IMR-90 (cell line): ENCODE measurements at regions not wholly inside any gene's neighbourhood (a gene's known extent, or its start where the extent isn't known, plus 50 kb on each side); places are given as distances from the start of the nearest gene placed in this dataset.

Experiments used
- ATAC-seq: fragments of 200-7000 bp; cut with Tn5 transposase; 2 replicates; pipeline ENCODE4 v1.9.1; 2020; ENCODE audit warnings: low read depth, mild to moderate bottlenecking, moderate library complexity
- BruUV-seq: library from RNA; stranded (reverse); fragments of 400-500 nt; replicated peaks from 2 replicates; lab custom pipeline; 2021; lab: Mats Ljungman, UMichigan
- CTCF ChIA-PET: fragments of 300-600 bp; formaldehyde crosslinking; extraction: SDS; loops from one replicate; lab custom pipeline; 2021; ENCODE audit warnings: antibody characterized with exemption; lab: Yijun Ruan, JAX
- POLR2A ChIA-PET: fragments of 300-600 bp; sonication (Branson Sonifier 250); formaldehyde crosslinking; loops from one replicate; lab custom pipeline; 2022; ENCODE audit warnings: antibody characterized with exemption; ENCODE audit not compliant: unreplicated experiment; lab: Charles Lee
- DNase-seq: peaks from one replicate; pipeline ENCODE4 v3.0.0; 2013
- H2AFZ ChIP-seq: replicated peaks from 2 replicates; pipeline ENCODE3; 2013; ENCODE audit warnings: low read length, mild to moderate bottlenecking; ENCODE audit not compliant: poor library complexity
- H2AK5ac ChIP-seq: 2 replicates; pipeline ENCODE4 v1.6.1; 2013; ENCODE audit warnings: low read depth, low read length, inconsistent platforms
- H2AK9ac ChIP-seq: replicated peaks from 2 replicates; pipeline ENCODE3; 2013; ENCODE audit warnings: mild to moderate bottlenecking, low read depth, low read length, moderate library complexity; ENCODE audit not compliant: poor library complexity
- H2BK120ac ChIP-seq: 2 replicates; pipeline ENCODE4 v1.6.1; 2013; ENCODE audit warnings: low read depth, low read length, inconsistent platforms
- H2BK15ac ChIP-seq: 3 replicates; pipeline ENCODE4 v1.6.1; 2013; ENCODE audit warnings: low read depth, low read length, inconsistent platforms
- H2BK20ac ChIP-seq: 2 replicates; pipeline ENCODE4 v1.6.1; 2013; ENCODE audit warnings: low read depth, mild to moderate bottlenecking, inconsistent platforms, low read length, moderate library complexity
- H2BK5ac ChIP-seq: 2 replicates; pipeline ENCODE4 v1.6.1; 2013; ENCODE audit warnings: mild to moderate bottlenecking, low read depth, low read length, inconsistent platforms; ENCODE audit not compliant: poor library complexity, severe bottlenecking
- H3K14ac ChIP-seq: replicated peaks from 2 replicates; pipeline ENCODE4 v1.6.1; 2013; ENCODE audit warnings: low read depth, low read length, inconsistent platforms
- H3K18ac ChIP-seq: 2 replicates; pipeline ENCODE4 v1.6.1; 2013; ENCODE audit warnings: low read depth, low read length, control low read depth
- H3K23ac ChIP-seq: 2 replicates; pipeline ENCODE4 v1.6.1; 2013; ENCODE audit warnings: low read depth, low read length, inconsistent platforms
- H3K27ac ChIP-seq: 2 replicates; pipeline ENCODE4 v1.5.1; 2013; ENCODE audit warnings: mild to moderate bottlenecking, control low read depth, low read length; ENCODE audit not compliant: insufficient read depth
- H3K27me3 ChIP-seq: 2 replicates; pipeline ENCODE4 v1.6.1; 2013; ENCODE audit warnings: low read length; ENCODE audit not compliant: control insufficient read depth, insufficient read depth
- H3K36me3 ChIP-seq: 2 replicates; pipeline ENCODE4 v1.6.1; 2013; ENCODE audit warnings: low read length, mixed read lengths; ENCODE audit not compliant: control insufficient read depth, insufficient read depth
- H3K4ac ChIP-seq: 2 replicates; pipeline ENCODE4 v1.6.1; 2013; ENCODE audit warnings: low read depth, low read length, inconsistent platforms
- H3K4me1 ChIP-seq: 2 replicates; pipeline ENCODE4 v1.6.1; 2013; ENCODE audit warnings: low read length, mixed read lengths; ENCODE audit not compliant: control insufficient read depth, insufficient read depth
- H3K4me2 ChIP-seq: 2 replicates; pipeline ENCODE4 v1.6.1; 2013; ENCODE audit warnings: low read depth, mild to moderate bottlenecking, control low read depth, low read length, moderate library complexity
- H3K4me3 ChIP-seq: 2 replicates; pipeline ENCODE4 v1.5.1; 2013; ENCODE audit warnings: low read depth, mild to moderate bottlenecking, control low read depth, low read length, moderate library complexity; ENCODE audit not compliant: insufficient read depth
- H3K56ac ChIP-seq: 2 replicates; pipeline ENCODE4 v1.6.1; 2013; ENCODE audit warnings: low read length, inconsistent platforms; ENCODE audit not compliant: insufficient read depth; ENCODE audit errors: extremely low read depth
- H3K79me1 ChIP-seq, 2 experiments: 2 replicates each; pipeline ENCODE4 v1.6.1; 2013; ENCODE audit warnings: low read length in 2 of 2, inconsistent platforms in 1 of 2, low read depth in 1 of 2
- H3K9ac ChIP-seq: 2 replicates; pipeline ENCODE4 v1.6.1; 2013; ENCODE audit warnings: low read depth, low read length, control low read depth
- H3K9me1 ChIP-seq: 2 replicates; pipeline ENCODE4 v1.6.1; 2013; ENCODE audit warnings: low read length, inconsistent platforms; ENCODE audit not compliant: insufficient read depth
- H3K9me3 ChIP-seq: 2 replicates; pipeline ENCODE4 v1.6.1; 2013; ENCODE audit warnings: low read length; ENCODE audit not compliant: control insufficient read depth, insufficient read depth
- H4K20me1 ChIP-seq: 2 replicates; pipeline ENCODE4 v1.6.1; 2013; ENCODE audit warnings: low read length, inconsistent platforms; ENCODE audit not compliant: insufficient read depth
- H4K5ac ChIP-seq: 2 replicates; pipeline ENCODE4 v1.6.1; 2013; ENCODE audit warnings: mild to moderate bottlenecking, low read depth, low read length, control low read depth
- H4K8ac ChIP-seq, 2 experiments: 2 replicates each; pipeline ENCODE4 v1.6.1; 2013; ENCODE audit warnings: low read depth in 2 of 2, low read length in 2 of 2, control low read depth in 1 of 2, inconsistent platforms in 1 of 2
- H4K91ac ChIP-seq: 2 replicates; pipeline ENCODE4 v1.6.1; 2013; ENCODE audit warnings: low read depth, low read length, inconsistent platforms; ENCODE audit not compliant: insufficient read depth
- BHLHE40 ChIP-seq: fragments of 150-350 bp; IDR thresholded peaks from 2 replicates; pipeline ENCODE4 v1.6.1; 2016; ENCODE audit warnings: mild to moderate bottlenecking, low read depth, low read length
- CEBPB ChIP-seq: IDR thresholded peaks from 2 replicates; pipeline ENCODE4 v1.6.1; 2012; ENCODE audit warnings: low read depth, low read length, improper control_type of control experiment
- CHD1 ChIP-seq: IDR thresholded peaks from 2 replicates; pipeline ENCODE4 v1.6.1; 2012; ENCODE audit warnings: low read depth, low read length, improper control_type of control experiment
- FOS ChIP-seq: fragments of 150-350 bp; IDR thresholded peaks from 2 replicates; pipeline ENCODE4 v1.6.1; 2016; ENCODE audit warnings: low read depth, low read length
- MAFK ChIP-seq: IDR thresholded peaks from 2 replicates; pipeline ENCODE4 v1.6.1; 2012; ENCODE audit warnings: low read depth, low read length, improper control_type of control experiment
- MAZ ChIP-seq: IDR thresholded peaks from 2 replicates; pipeline ENCODE4 v1.6.1; 2012; ENCODE audit warnings: low read depth, mild to moderate bottlenecking, low read length, improper control_type of control experiment, moderate library complexity, borderline replicate concordance
- MXI1 ChIP-seq: IDR thresholded peaks from 2 replicates; pipeline ENCODE4 v1.6.1; 2012; ENCODE audit warnings: low read depth, mild to moderate bottlenecking, low read length, moderate library complexity, borderline replicate concordance
- NFE2L2 ChIP-seq: fragments of 150-350 bp; IDR thresholded peaks from 2 replicates; pipeline ENCODE4 v1.6.1; 2016; ENCODE audit warnings: low read depth, mild to moderate bottlenecking, low read length
- POLR2A ChIP-seq: IDR thresholded peaks from 2 replicates; pipeline ENCODE4 v1.6.1; 2012; ENCODE audit warnings: mild to moderate bottlenecking, low read depth, low read length
- RAD21 ChIP-seq: IDR thresholded peaks from 2 replicates; pipeline ENCODE4 v1.6.1; 2012; ENCODE audit warnings: low read length, improper control_type of control experiment
- RCOR1 ChIP-seq: IDR thresholded peaks from 2 replicates; pipeline ENCODE4 v1.6.1; 2012; ENCODE audit warnings: mild to moderate bottlenecking, low read length, improper control_type of control experiment; ENCODE audit not compliant: insufficient replicate concordance
- RFX5 ChIP-seq: IDR thresholded peaks from 2 replicates; pipeline ENCODE4 v1.8.0; 2012; ENCODE audit warnings: low read depth, mild to moderate bottlenecking, low read length, moderate library complexity
- SMC3 ChIP-seq: fragments of 150-350 bp; IDR thresholded peaks from 2 replicates; pipeline ENCODE4 v1.6.1; 2016; ENCODE audit warnings: low read depth, mild to moderate bottlenecking, antibody characterized with exemption, low read length, moderate library complexity
- WGBS, 2 experiments: methylation state at CpG; one replicate each; pipeline versions ENCODE4 v1.1.5 to v1.1.7; 2013; ENCODE audit warnings: missing lambda C conversion rate in 2 of 2; ENCODE audit not compliant: insufficient read length in 1 of 2; ENCODE audit errors: extremely low coverage in 2 of 2; 5-methylcytosine and 5-hydroxymethylcytosine counted together
- dilution Hi-C: fragments of 300-500 bp; cut with HindIII; formaldehyde crosslinking; loops from one replicate; pipeline ENCODE4 v1.14.3; 2018; ENCODE audit warnings: low sequenced_read_pairs; ENCODE audit not compliant: unreplicated experiment
- in situ Hi-C: fragments of 300-500 bp; cut with MboI; formaldehyde crosslinking; loops from 3 replicates; pipeline ENCODE4 v1.14.3; 2019; ENCODE audit warnings: low sequenced_read_pairs, inconsistent platforms, mixed read lengths
- intact Hi-C: fragments of 100-400 bp; cut with micrococcal nuclease; formaldehyde crosslinking; loops from 2 replicates; pipeline ENCODE4 v1.10.0; 2022
- TF ChIP-seq, protein P1 (sequence below): fragments of 150-350 bp; IDR thresholded peaks from 2 replicates; pipeline ENCODE4 v1.6.1; 2017; ENCODE audit warnings: mild to moderate bottlenecking, antibody characterized with exemption, low read length, low read depth
- TF ChIP-seq, protein P2 (sequence below): fragments of 150-350 bp; IDR thresholded peaks from 2 replicates; pipeline ENCODE4 v1.6.1; 2016; ENCODE audit warnings: low read depth, mild to moderate bottlenecking, low read length, moderate library complexity, borderline replicate concordance
- TF ChIP-seq, protein P3 (sequence below): conservative IDR thresholded peaks from 2 replicates; pipeline ENCODE4 v1.5.1; 2012; ENCODE audit warnings: mild to moderate bottlenecking, low read depth, low read length, improper control_type of control experiment

DNA sequence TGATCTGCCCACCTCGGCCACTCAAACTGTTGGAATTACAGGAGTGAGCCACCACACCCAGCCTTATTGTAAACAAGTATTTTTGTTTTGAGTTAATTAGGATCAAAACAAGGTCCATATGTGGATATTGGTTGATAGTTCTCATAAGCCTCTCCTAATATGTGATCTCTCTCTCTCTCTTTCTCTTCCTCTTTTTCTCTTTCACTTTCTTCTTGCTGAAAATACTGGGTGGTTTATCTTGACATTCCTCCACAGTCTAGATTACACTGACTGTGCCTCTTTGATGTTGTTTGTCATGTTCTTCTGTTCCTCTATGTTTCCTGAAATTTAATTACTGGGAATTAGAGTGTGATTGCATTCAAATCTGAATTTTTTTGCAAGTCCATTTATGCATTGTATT, 547.5 kb upstream of the NRXN1 start:
- no CpG with 5 or more reads among the region's 1 CpG for WGBS, 2 experiments
- no peaks in the 10 kb centered on the region; the same call in 1 of the 2 replicates for H3K9me3 ChIP-seq
- H3K36me3 ChIP-seq = no peaks in the 10 kb centered on the region
- dilution Hi-C loops (no loop called here), intact Hi-C loops (no loop called here), in situ Hi-C loops (no loop called here)
- H3K79me1 ChIP-seq = no peaks in the 10 kb centered on the region
- no peak overlapping the region for H2AFZ ChIP-seq
- H3K9ac ChIP-seq = no peak overlapping the region
- no peak overlapping the region for H2BK5ac ChIP-seq
- no peaks in the 10 kb centered on the region for H3K27me3 ChIP-seq
- no peak overlapping the region for H2AK9ac ChIP-seq
- H4K91ac ChIP-seq = no peak overlapping the region
- no peak overlapping the region for H4K5ac ChIP-seq
- no peak overlapping the region for H4K8ac ChIP-seq
- POLR2A ChIA-PET = no interaction called here
- no peak overlapping the region for H3K14ac ChIP-seq
- no peak overlapping the region for H2BK15ac ChIP-seq
- H3K4me1 ChIP-seq = no peaks in the 10 kb centered on the region
- CTCF ChIA-PET = no interaction called here
- H2BK120ac ChIP-seq = no peak overlapping the region
- no peak for ATAC-seq
- no TSS peak for BruUV-seq
- H3K4ac ChIP-seq = no peak overlapping the region
- no peak overlapping the region for H3K18ac ChIP-seq
- H3K9me1 ChIP-seq = no peaks in the 10 kb centered on the region
- no peak for TF ChIP-seq SMC3
- TF ChIP-seq RFX5 = no peak
- TF ChIP-seq MAFK = no peak
- no peak for TF ChIP-seq CEBPB
- TF ChIP-seq MXI1 = no peak
- TF ChIP-seq FOS = no peak
- TF ChIP-seq, protein P1, sequence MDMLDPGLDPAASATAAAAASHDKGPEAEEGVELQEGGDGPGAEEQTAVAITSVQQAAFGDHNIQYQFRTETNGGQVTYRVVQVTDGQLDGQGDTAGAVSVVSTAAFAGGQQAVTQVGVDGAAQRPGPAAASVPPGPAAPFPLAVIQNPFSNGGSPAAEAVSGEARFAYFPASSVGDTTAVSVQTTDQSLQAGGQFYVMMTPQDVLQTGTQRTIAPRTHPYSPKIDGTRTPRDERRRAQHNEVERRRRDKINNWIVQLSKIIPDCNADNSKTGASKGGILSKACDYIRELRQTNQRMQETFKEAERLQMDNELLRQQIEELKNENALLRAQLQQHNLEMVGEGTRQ = no peak
- TF ChIP-seq CHD1 = no peak
- TF ChIP-seq, protein P2, sequence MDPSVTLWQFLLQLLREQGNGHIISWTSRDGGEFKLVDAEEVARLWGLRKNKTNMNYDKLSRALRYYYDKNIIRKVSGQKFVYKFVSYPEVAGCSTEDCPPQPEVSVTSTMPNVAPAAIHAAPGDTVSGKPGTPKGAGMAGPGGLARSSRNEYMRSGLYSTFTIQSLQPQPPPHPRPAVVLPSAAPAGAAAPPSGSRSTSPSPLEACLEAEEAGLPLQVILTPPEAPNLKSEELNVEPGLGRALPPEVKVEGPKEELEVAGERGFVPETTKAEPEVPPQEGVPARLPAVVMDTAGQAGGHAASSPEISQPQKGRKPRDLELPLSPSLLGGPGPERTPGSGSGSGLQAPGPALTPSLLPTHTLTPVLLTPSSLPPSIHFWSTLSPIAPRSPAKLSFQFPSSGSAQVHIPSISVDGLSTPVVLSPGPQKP = no peak
- TF ChIP-seq, protein P3, sequence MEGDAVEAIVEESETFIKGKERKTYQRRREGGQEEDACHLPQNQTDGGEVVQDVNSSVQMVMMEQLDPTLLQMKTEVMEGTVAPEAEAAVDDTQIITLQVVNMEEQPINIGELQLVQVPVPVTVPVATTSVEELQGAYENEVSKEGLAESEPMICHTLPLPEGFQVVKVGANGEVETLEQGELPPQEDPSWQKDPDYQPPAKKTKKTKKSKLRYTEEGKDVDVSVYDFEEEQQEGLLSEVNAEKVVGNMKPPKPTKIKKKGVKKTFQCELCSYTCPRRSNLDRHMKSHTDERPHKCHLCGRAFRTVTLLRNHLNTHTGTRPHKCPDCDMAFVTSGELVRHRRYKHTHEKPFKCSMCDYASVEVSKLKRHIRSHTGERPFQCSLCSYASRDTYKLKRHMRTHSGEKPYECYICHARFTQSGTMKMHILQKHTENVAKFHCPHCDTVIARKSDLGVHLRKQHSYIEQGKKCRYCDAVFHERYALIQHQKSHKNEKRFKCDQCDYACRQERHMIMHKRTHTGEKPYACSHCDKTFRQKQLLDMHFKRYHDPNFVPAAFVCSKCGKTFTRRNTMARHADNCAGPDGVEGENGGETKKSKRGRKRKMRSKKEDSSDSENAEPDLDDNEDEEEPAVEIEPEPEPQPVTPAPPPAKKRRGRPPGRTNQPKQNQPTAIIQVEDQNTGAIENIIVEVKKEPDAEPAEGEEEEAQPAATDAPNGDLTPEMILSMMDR = no peak
- TF ChIP-seq RAD21 = no peak
- TF ChIP-seq RCOR1 = no peak
- no peak for TF ChIP-seq POLR2A
- no peak for TF ChIP-seq MAZ
- no peak for TF ChIP-seq BHLHE40
- TF ChIP-seq NFE2L2 = no peak
- H3K4me3 ChIP-seq = no peak overlapping the region
- no peak overlapping the region for H3K56ac ChIP-seq
- H4K20me1 ChIP-seq = no peaks in the 10 kb centered on the region
- H2BK20ac ChIP-seq = no peak overlapping the region
- no peak overlapping the region for H3K23ac ChIP-seq
- no peak for DNase-seq
- no peak overlapping the region for H3K27ac ChIP-seq
- no peak overlapping the region for H2AK5ac ChIP-seq
- no peak overlapping the region for H3K4me2 ChIP-seq
